Fibroblast of lung (primary cell): ENCODE measurements at regions not wholly inside any gene's neighbourhood (a gene's known extent, or its start where the extent isn't known, plus 50 kb on each side); places are given as distances from the start of the nearest gene placed in this dataset.

Source experiments
- DNase-seq, 2 donors: peaks; one replicate each; pipeline versions ENCODE4 v3.0.0 to v3.0.0-alpha.2; 2010; ENCODE audit warnings: low read depth in 2 of 2
- H2AFZ ChIP-seq: 2 replicates; pipeline ENCODE4 v1.5.1; 2012; ENCODE audit warnings: low read length, control low read depth, inconsistent platforms
- H3K27ac ChIP-seq: 2 replicates; pipeline ENCODE4 v1.5.1; 2011; ENCODE audit warnings: low read length, control low read depth; ENCODE audit not compliant: insufficient read depth
- H3K27me3 ChIP-seq: 2 replicates; pipeline ENCODE4 v1.5.1; 2011; ENCODE audit warnings: mild to moderate bottlenecking, low read length; ENCODE audit not compliant: control insufficient read depth, insufficient read depth
- H3K36me3 ChIP-seq: 2 replicates; pipeline ENCODE4 v1.5.1; 2011; ENCODE audit warnings: low read length; ENCODE audit not compliant: control insufficient read depth, insufficient read depth
- H3K4me1 ChIP-seq: 2 replicates; pipeline ENCODE4 v1.5.1; 2011; ENCODE audit warnings: low read length; ENCODE audit not compliant: control insufficient read depth, insufficient read depth; ENCODE audit errors: extremely low read depth
- H3K4me2 ChIP-seq: 2 replicates; pipeline ENCODE4 v1.5.1; 2011; ENCODE audit warnings: low read length, control low read depth; ENCODE audit not compliant: insufficient read depth; ENCODE audit errors: extremely low read depth
- H3K4me3 ChIP-seq, 4 experiments: fragments of 200-600 bp in 1 of 4; sonication (generic) in 1 of 4; replicated peaks in 1 of 4; 2 replicates each; pipeline ENCODE4 v1.5.1; 2011 to 2016; ENCODE audit warnings: low read length in 4 of 4, low read depth in 3 of 4, mild to moderate bottlenecking in 3 of 4, control low read depth in 2 of 4, inconsistent platforms in 1 of 4, mixed read lengths in 1 of 4; ENCODE audit not compliant: insufficient read depth in 1 of 4; ENCODE audit errors: control extremely low read depth in 1 of 4
- H3K79me2 ChIP-seq: 2 replicates; pipeline ENCODE4 v1.5.1; 2012; ENCODE audit warnings: mild to moderate bottlenecking, low read length, inconsistent platforms; ENCODE audit not compliant: control insufficient read depth, insufficient read depth
- H3K9ac ChIP-seq: 2 replicates; pipeline ENCODE4 v1.5.1; 2011; ENCODE audit warnings: mild to moderate bottlenecking, low read length, control low read depth; ENCODE audit not compliant: insufficient read depth
- H3K9me3 ChIP-seq: 2 replicates; pipeline ENCODE4 v1.5.1; 2012; ENCODE audit warnings: low read depth, low read length; ENCODE audit not compliant: control insufficient read depth, insufficient read depth
- H4K20me1 ChIP-seq: 2 replicates; pipeline ENCODE4 v1.5.1; 2011; ENCODE audit warnings: low read length; ENCODE audit not compliant: control insufficient read depth, insufficient read depth; ENCODE audit errors: extremely low read depth
- CTCF ChIP-seq, 2 donors: IDR thresholded peaks in 1 of 2; conservative IDR thresholded peaks in 1 of 2; 1 replicate in 1 of 2; 2 replicates in 1 of 2; pipeline ENCODE4 v1.5.1; 2011 to 2012; ENCODE audit warnings: low read length in 2 of 2, control low read depth in 1 of 2, inconsistent platforms in 1 of 2, low read depth in 1 of 2, mild to moderate bottlenecking in 1 of 2
- EZH2 ChIP-seq: IDR thresholded peaks from 2 replicates; pipeline ENCODE4 v1.5.1; 2012; ENCODE audit warnings: low read length, control low read depth, mild to moderate bottlenecking; ENCODE audit errors: missing control alignments

DNA sequence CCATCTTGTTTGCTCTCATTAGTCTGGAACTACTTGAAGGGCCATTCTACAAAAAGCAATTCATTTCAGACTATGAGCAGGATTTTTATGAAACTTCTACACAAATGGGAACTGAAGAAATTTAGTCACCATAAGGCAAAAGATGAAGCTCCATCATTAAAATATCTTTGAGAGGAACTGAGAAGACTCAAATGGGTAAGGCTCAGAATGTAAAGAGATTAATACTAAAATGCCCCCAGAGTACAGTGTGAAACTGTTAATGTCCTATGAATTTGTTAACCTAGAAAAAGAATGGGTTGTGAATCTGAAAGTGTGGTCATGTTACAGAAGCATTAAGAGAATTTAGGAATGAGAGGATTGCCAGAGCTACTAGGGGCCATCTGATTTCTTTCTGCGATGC is 77.9 kb upstream of the SLC7A11 start:
- no peak overlapping the region for H3K9ac ChIP-seq
- no peak for TF ChIP-seq EZH2
- TF ChIP-seq CTCF (conservative IDR thresholded peaks at IDR 0.05 in 1 of 2, IDR thresholded peaks at IDR 0.05 in 1 of 2; ENCODE audit: low read depth in 1 of 2, low read length in 2 of 2) = no peak
- H3K4me3 ChIP-seq = no peak overlapping the region
- no peak overlapping the region for H2AFZ ChIP-seq
- no peaks in the 10 kb centered on the region for H4K20me1 ChIP-seq
- no peak overlapping the region for H3K27ac ChIP-seq
- no peaks in the 10 kb centered on the region for H3K36me3 ChIP-seq
- DNase-seq = no peak
- no peaks in the 10 kb centered on the region for H3K27me3 ChIP-seq
- no peak overlapping the region for H3K4me2 ChIP-seq
- H3K4me1 ChIP-seq = no peaks in the 10 kb centered on the region
- H3K79me2 ChIP-seq = no peaks in the 10 kb centered on the region
- no peaks in the 10 kb centered on the region for H3K9me3 ChIP-seq

DNA sequence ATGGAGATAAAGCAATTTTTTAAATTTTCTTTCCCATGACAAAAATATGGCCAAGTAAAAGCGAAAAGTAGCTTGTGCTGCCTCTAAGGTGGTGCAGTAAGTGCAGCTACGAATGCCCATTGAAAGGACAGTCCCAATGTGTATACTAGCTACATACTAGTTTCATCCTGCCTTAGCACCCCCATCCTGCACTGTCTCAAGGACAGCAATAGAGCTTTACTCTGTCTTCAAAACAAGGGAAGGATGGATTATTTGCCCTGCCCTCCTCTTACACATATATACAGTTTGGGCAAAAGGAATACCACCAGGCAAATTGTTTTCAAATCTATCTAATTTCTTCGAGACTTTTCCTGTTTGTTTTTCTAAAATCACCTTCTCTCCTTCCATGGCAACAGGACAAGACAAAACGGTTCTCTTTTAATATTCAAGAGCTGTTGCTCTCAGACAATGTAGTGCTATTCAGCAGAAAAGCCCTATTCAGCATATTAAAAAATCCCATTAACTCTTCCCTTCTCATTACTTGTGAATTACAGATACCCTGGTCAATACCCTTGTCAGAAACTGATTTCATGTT is 75.1 kb upstream of the SLC7A11 start:
- TF ChIP-seq EZH2 = no peak
- no peak for TF ChIP-seq CTCF (conservative IDR thresholded peaks at IDR 0.05 in 1 of 2, IDR thresholded peaks at IDR 0.05 in 1 of 2; ENCODE audit: low read depth in 1 of 2, low read length in 2 of 2)
- Histone ChIP-seq H2AFZ (no peak overlapping the region), H3K4me3 (no peak overlapping the region)

DNA sequence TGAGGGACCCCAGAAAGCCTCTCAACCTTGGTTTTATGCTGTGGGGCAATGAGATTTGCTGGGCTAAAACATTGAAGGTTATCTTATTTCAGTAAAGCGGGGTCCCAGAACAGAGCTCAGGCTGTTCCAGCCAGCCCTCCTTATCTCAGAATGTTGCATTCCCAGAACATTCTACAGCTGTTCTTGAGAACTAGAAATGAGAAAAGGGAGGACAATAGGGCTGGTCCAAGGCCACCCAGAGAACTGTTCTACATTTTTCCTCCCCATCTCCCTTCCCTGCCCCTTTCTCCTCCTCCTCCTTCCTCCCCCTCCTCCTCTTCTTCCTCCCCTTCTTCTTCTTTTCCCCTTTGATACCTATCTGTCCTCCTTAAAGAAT is 70.4 kb upstream of the SLC7A11 start:
- Histone ChIP-seq H3K79me2 (no peaks in the 10 kb centered on the region), H3K9ac (no peak overlapping the region), H3K4me1 (no peaks in the 10 kb centered on the region), H3K4me2 (no peak overlapping the region), H4K20me1 (no peaks in the 10 kb centered on the region), H3K27ac (no peak overlapping the region), H3K4me3 (no peak overlapping the region), H2AFZ (no peak overlapping the region), H3K36me3 (no peaks in the 10 kb centered on the region), H3K9me3 (no peaks in the 10 kb centered on the region), H3K27me3 (no peaks in the 10 kb centered on the region)
- TF ChIP-seq CTCF (conservative IDR thresholded peaks at IDR 0.05 in 1 of 2, IDR thresholded peaks at IDR 0.05 in 1 of 2; ENCODE audit: low read depth in 1 of 2, low read length in 2 of 2) (no peak), EZH2 (no peak)
- no peak for DNase-seq

More for the DNA sequence above, 75.1 kb upstream of the SLC7A11 start:
- Histone ChIP-seq H3K27me3 (no peaks in the 10 kb centered on the region), H3K4me1 (no peaks in the 10 kb centered on the region), H3K4me2 (no peak overlapping the region), H3K36me3 (no peaks in the 10 kb centered on the region), H3K27ac (no peak overlapping the region), H3K9me3 (no peaks in the 10 kb centered on the region), H3K9ac (no peak overlapping the region), H4K20me1 (no peaks in the 10 kb centered on the region), H3K79me2 (no peaks in the 10 kb centered on the region)
- no peak for DNase-seq
